GM23248 (cell line): ENCODE measurements at regions not wholly inside any gene's neighbourhood (a gene's known extent, or its start where the extent isn't known, plus 50 kb on each side); places are given as distances from the start of the nearest gene placed in this dataset.

Source experiments
- EZH2 ChIP-seq: fragments of 200-600 bp; sonication (generic); IDR thresholded peaks from 2 replicates; pipeline ENCODE4 v1.6.1; 2018; ENCODE audit warnings: antibody characterized with exemption, mild to moderate bottlenecking; ENCODE audit not compliant: insufficient read depth, poor library complexity, severe bottlenecking
- EZH2phosphoT487 ChIP-seq: fragments of 200-600 bp; sonication (generic); IDR thresholded peaks from 2 replicates; pipeline ENCODE4 v1.6.1; 2018; ENCODE audit warnings: antibody characterized with exemption, moderate library complexity, mild to moderate bottlenecking, low read depth; ENCODE audit not compliant: insufficient read depth

DNA sequence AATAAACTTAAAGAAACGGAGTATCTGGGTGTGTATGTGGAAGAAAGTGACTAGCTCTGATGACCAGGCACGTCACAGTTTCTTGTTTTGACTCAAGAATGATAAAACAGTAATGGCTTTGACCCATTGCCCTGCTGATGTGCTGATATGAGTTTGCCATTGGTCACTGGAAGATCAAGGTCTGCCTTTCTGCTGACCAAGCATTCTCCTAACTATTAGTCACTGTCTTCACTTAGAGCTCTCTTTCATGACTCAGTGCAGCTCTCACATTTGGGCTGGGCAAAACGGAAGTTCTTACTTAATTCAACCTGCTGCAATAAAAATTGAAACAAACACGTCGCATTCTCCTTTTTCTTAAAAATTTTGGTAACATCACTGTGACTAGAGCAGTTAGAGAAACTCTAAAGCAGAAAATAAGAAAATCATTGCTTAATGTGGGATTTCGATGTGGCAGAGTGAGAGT is 366.7 kb downstream of the BTG1 start:
- no peak for TF ChIP-seq EZH2phosphoT487
- TF ChIP-seq EZH2 = no peak
